ENCODE measurements at regions not wholly inside any gene's neighbourhood (a gene's known extent, or its start where the extent isn't known, plus 50 kb on each side); places are given as distances from the start of the nearest gene placed in this dataset.

GRCh38 chr18:34321066-34321465 lies 96.4 kb upstream of the NOL4 start (continued):
- peak; percentile 34; the same call in 1 of the 2 replicates for TF ChIP-seq GABPA (IDR thresholded peaks at IDR 0.05; ENCODE audit: low read depth)
- no peak for TF ChIP-seq STAT3 (IDR thresholded peaks at IDR 0.05; ENCODE audit: low read depth, low read length)

- no TSS peak for BruUV-seq (replicated peaks)
- ATAC-seq, result peak; percentile 74
- intact Hi-C loops (cut with micrococcal nuclease; ENCODE audit: unreplicated experiment), result loop anchor here (1.0 to 5.0 kb wide), 5 partner anchors 36 to 484 kb away; partner anchors contain the start of gene NOL4
- TF ChIP-seq GATAD2B (conservative IDR thresholded peaks at IDR 0.05; ENCODE audit: low read depth) (no peak), PAX8 (IDR thresholded peaks at IDR 0.05) (no peak), NFYB (IDR thresholded peaks at IDR 0.05; ENCODE audit: insufficient read depth, low read depth, low read length) (no peak), HDAC6 (IDR thresholded peaks at IDR 0.05; ENCODE audit: unreplicated experiment) (no peak), HCFC1 (IDR thresholded peaks at IDR 0.05; ENCODE audit: low read length) (no peak), ZNF384 (IDR thresholded peaks at IDR 0.05; ENCODE audit: borderline replicate concordance, low read depth, low read length) (peak; percentile 41; the same call in 1 of the 2 replicates), IKZF2 (IDR thresholded peaks at IDR 0.05) (peak; percentile 88 to 94), TBL1XR1 (IDR thresholded peaks at IDR 0.05; ENCODE audit: low read depth, low read length) (peak; percentile 81; the same call in 1 of the 2 replicates), SMAD5 (IDR thresholded peaks at IDR 0.05; ENCODE audit: low read depth) (no peak), ZBTB33 (IDR thresholded peaks at IDR 0.05) (no peak), WRNIP1 (IDR thresholded peaks at IDR 0.05; ENCODE audit: borderline replicate concordance, low read depth, low read length) (no peak), NBN (IDR thresholded peaks at IDR 0.05) (peak; percentile 51; the same call in 1 of the 2 replicates), USF1 (IDR thresholded peaks at IDR 0.05; ENCODE audit: borderline replicate concordance, extremely low read length, insufficient read depth, low read depth, low read length) (no peak), ZSCAN29 (IDR thresholded peaks at IDR 0.05) (no peak), STAT1 (conservative IDR thresholded peaks at IDR 0.05) (no peak; the same call in 1 of the 2 replicates), SREBF2 (IDR thresholded peaks at IDR 0.05; ENCODE audit: low read length) (no peak), ZNF24 (IDR thresholded peaks at IDR 0.05) (0 out of 2 replicates have a peak, but pooled peaks have one; percentile 26), MAX (IDR thresholded peaks at IDR 0.05; ENCODE audit: low read depth, low read length) (peak; percentile 35; the same call in 1 of the 2 replicates)
Measured at GRCh38 chr18:34322365-34323289, 97.9 kb upstream of the NOL4 start.

More at GRCh38 chr18:34322365-34323289, 97.9 kb upstream of the NOL4 start:
- RAD21 ChIA-PET (ENCODE audit: unreplicated experiment), result interaction anchor here (0.7 to 7.5 kb wide), 34 partner anchors 11 to 571 kb away, joined by 3 to 247 read pairs (median 8); partner anchors contain the start of gene NOL4
- peak; percentile 59 for DNase-seq (ENCODE audit: low read depth, low spot score)
- WGBS (ENCODE audit: insufficient coverage, insufficient replicate concordance, low lambda C conversion rate, missing lambda C conversion rate), result 8% methylated on average over 16 of the region's 16 CpGs
- Histone ChIP-seq H3K27me3 (replicated peaks in 1 of 2; ENCODE audit: control insufficient read depth in 2 of 2, insufficient read depth in 2 of 2, low read length in 1 of 2) (no peaks in the 10 kb centered on the region), H3K4me3 (no peak overlapping the region), H2AFZ (ENCODE audit: control insufficient read depth, low read depth, low read length) (peak overlapping the region; percentile 9), H3K4me1 (ENCODE audit: control insufficient read depth, insufficient read depth, low read length) (peaks cover 6% of the 10 kb centered on the region), H3K9me3 (replicated peaks; ENCODE audit: control insufficient read depth, insufficient read depth, low read length) (no peaks in the 10 kb centered on the region), H3K79me2 (ENCODE audit: control insufficient read depth, insufficient read depth, low read length) (no peaks in the 10 kb centered on the region), H3K27ac (ENCODE audit: control insufficient read depth, insufficient read depth) (peak overlapping the region; percentile 61), H3K36me3 (ENCODE audit: control insufficient read depth in 2 of 2, insufficient read depth in 2 of 2, low read length in 1 of 2) (no peaks in the 10 kb centered on the region), H3K4me2 (ENCODE audit: control insufficient read depth, insufficient read depth) (peak overlapping the region; percentile 64; the same call in 1 of the 2 replicates), H3K9ac (ENCODE audit: control insufficient read depth, insufficient read depth, low read length) (0 out of 2 replicates have a peak overlapping the region, but pooled peaks have one; percentile 8), H4K20me1 (ENCODE audit: control insufficient read depth, insufficient read depth) (no peaks in the 10 kb centered on the region)
- CTCF ChIA-PET, result interaction anchor here (0.6 to 11.5 kb wide), 48 partner anchors 12 to 1092 kb away, joined by 3 to 341 read pairs (median 5); partner anchors contain the start of gene NOL4
- in situ Hi-C loops (cut with MboI), result loop anchor here (5.0 to 10.0 kb wide), 2 partner anchors 200 to 488 kb away; no protein-coding TSS in a partner anchor
- POLR2A ChIA-PET, result interaction anchor here (1.0 to 3.8 kb wide), 8 partner anchors 35 to 483 kb away, joined by 3 to 19 read pairs (median 4); partner anchors contain the start of gene NOL4
- SMC1A ChIA-PET (ENCODE audit: uncharacterized antibody, unreplicated experiment), result interaction anchor here (0.7 to 12.6 kb wide), 44 partner anchors 9 to 569 kb away, joined by 3 to 301 read pairs (median 4); partner anchors contain the start of gene NOL4
- FAIRE-seq, result no peak

All from GM12878 (cell line).